H1 (cell line): ENCODE measurements at regions not wholly inside any gene's neighbourhood (a gene's known extent, or its start where the extent isn't known, plus 50 kb on each side); places are given as distances from the start of the nearest gene placed in this dataset.

ENCODE experiments used
- CTCF ChIA-PET: fragments of 300-600 bp; sonication (Branson Sonifier 250); formaldehyde crosslinking; loops from one replicate; lab custom pipeline; 2021; ENCODE audit not compliant: partially characterized antibody; lab: Charles Lee
- POLR2A ChIA-PET: fragments of 300-600 bp; sonication (Branson Sonifier 250); formaldehyde crosslinking; loops from one replicate; lab custom pipeline; 2021; ENCODE audit warnings: inconsistent platforms; ENCODE audit not compliant: partially characterized antibody; lab: Charles Lee
- DNase-seq, 2 experiments: peaks; one replicate each; pipeline versions ENCODE4 v3.0.0 to v3.0.0-alpha.2; 2010 to 2022; ENCODE audit warnings: low spot score in 2 of 2, low read depth in 1 of 2, mixed read lengths in 1 of 2
- FAIRE-seq: peaks from 2 replicates; lab custom pipeline; 2011; peaks lifted over from hg19 to GRCh38; lab: Jason Lieb, UNC
- H2AFZ ChIP-seq: 2 replicates; pipeline ENCODE4 v1.8.1; 2012; ENCODE audit warnings: low read length, inconsistent platforms
- H2AK5ac ChIP-seq: 2 replicates; pipeline ENCODE4 v1.6.1; 2013; ENCODE audit warnings: low read depth, low read length
- H2BK120ac ChIP-seq: replicated peaks from 2 replicates; pipeline ENCODE3; 2013; ENCODE audit warnings: low read depth, low read length, inconsistent platforms
- H2BK12ac ChIP-seq: 2 replicates; pipeline ENCODE4 v1.6.1; 2013; ENCODE audit warnings: low read depth, low read length
- H2BK15ac ChIP-seq: 2 replicates; pipeline ENCODE4 v1.6.1; 2013; ENCODE audit warnings: low read length
- H2BK20ac ChIP-seq: 2 replicates; pipeline ENCODE4 v1.6.1; 2013; ENCODE audit warnings: low read length
- H2BK5ac ChIP-seq: 2 replicates; pipeline ENCODE4 v1.6.1; 2013; ENCODE audit warnings: low read depth, low read length
- H3K14ac ChIP-seq: 2 replicates; pipeline ENCODE4 v1.6.1; 2013; ENCODE audit warnings: inconsistent platforms; ENCODE audit not compliant: insufficient read length
- H3K18ac ChIP-seq: 2 replicates; pipeline ENCODE4 v1.6.1; 2013; ENCODE audit warnings: low read length; ENCODE audit errors: extremely low read depth
- H3K23ac ChIP-seq: 2 replicates; pipeline ENCODE4 v1.6.1; 2013; ENCODE audit warnings: inconsistent platforms; ENCODE audit not compliant: insufficient read length
- H3K23me2 ChIP-seq: 2 replicates; pipeline ENCODE4 v1.6.1; 2013; ENCODE audit warnings: low read depth, low read length
- H3K27ac ChIP-seq: 2 replicates; pipeline ENCODE4 v1.6.1; 2011; ENCODE audit warnings: low read depth, low read length, inconsistent platforms
- H3K27me3 ChIP-seq, 4 experiments: replicated peaks in 1 of 4; 1 replicate in 1 of 4; 2 replicates in 3 of 4; pipeline versions ENCODE4 v1.6.1 to v1.8.1; 2011 to 2013; ENCODE audit warnings: low read length in 3 of 4, mild to moderate bottlenecking in 3 of 4, inconsistent platforms in 2 of 4, mixed read lengths in 2 of 4, moderate library complexity in 1 of 4; ENCODE audit not compliant: control insufficient read depth in 3 of 4, insufficient read depth in 3 of 4; ENCODE audit errors: extremely low read depth in 1 of 4
- H3K36me3 ChIP-seq, 4 experiments: 2 replicates each; pipeline versions ENCODE4 v1.6.1 to v1.8.1; 2011 to 2013; ENCODE audit warnings: mild to moderate bottlenecking in 4 of 4, low read length in 3 of 4, moderate library complexity in 2 of 4, control low read depth in 1 of 4, inconsistent platforms in 1 of 4; ENCODE audit not compliant: insufficient read depth in 4 of 4, control insufficient read depth in 2 of 4
- H3K4ac ChIP-seq: replicated peaks from 2 replicates; pipeline ENCODE3; 2013; ENCODE audit warnings: low read length, low read depth, mixed read lengths, inconsistent platforms; ENCODE audit not compliant: insufficient read length
- H3K4me1 ChIP-seq, 4 experiments: replicated peaks in 1 of 4; 1 replicate in 1 of 4; 2 replicates in 3 of 4; pipeline versions ENCODE4 v1.6.1 to v1.8.1; 2011 to 2013; ENCODE audit warnings: low read length in 3 of 4, inconsistent platforms in 2 of 4, mixed read lengths in 1 of 4; ENCODE audit not compliant: insufficient read depth in 4 of 4, control insufficient read depth in 3 of 4
- H3K4me2 ChIP-seq, 2 experiments: 2 replicates each; pipeline versions ENCODE4 v1.6.1 to v1.8.1; 2011 to 2013; ENCODE audit warnings: low read depth in 2 of 2, low read length in 2 of 2, control low read depth in 1 of 2, inconsistent platforms in 1 of 2, mild to moderate bottlenecking in 1 of 2; ENCODE audit not compliant: insufficient read depth in 1 of 2
- H3K4me3 ChIP-seq, 4 experiments: fragments of 200-600, 300-600 bp in 1 of 4; sonication (generic), shearing (Covaris generic), sonication (Bioruptor Twin) in 1 of 4; 2 replicates each; pipeline versions ENCODE4 v1.5.1 to v1.8.1; 2011 to 2016; ENCODE audit warnings: low read length in 4 of 4, low read depth in 3 of 4, control low read depth in 2 of 4, inconsistent platforms in 2 of 4, mild to moderate bottlenecking in 2 of 4, mixed read lengths in 1 of 4, moderate library complexity in 1 of 4; ENCODE audit not compliant: insufficient read depth in 2 of 4; ENCODE audit errors: extremely low read depth in 1 of 4
- H3K56ac ChIP-seq: replicated peaks from 2 replicates; pipeline ENCODE3; 2013; ENCODE audit warnings: low read depth, mild to moderate bottlenecking, mixed read lengths, low read length, inconsistent platforms; ENCODE audit not compliant: insufficient read length
- H3K79me1 ChIP-seq: 2 replicates; pipeline ENCODE4 v1.6.1; 2013; ENCODE audit warnings: low read depth, low read length, control low read depth
- H3K79me2 ChIP-seq, 2 experiments: 2 replicates each; pipeline versions ENCODE4 v1.6.1 to v1.8.1; 2012 to 2013; ENCODE audit warnings: low read length in 2 of 2, mild to moderate bottlenecking in 2 of 2, inconsistent platforms in 1 of 2; ENCODE audit not compliant: insufficient read depth in 2 of 2, control insufficient read depth in 1 of 2
- H3K9ac ChIP-seq, 4 experiments: replicated peaks in 1 of 4; 1 replicate in 1 of 4; 2 replicates in 3 of 4; pipeline versions ENCODE4 v1.6.1 to v1.8.1; 2011 to 2013; ENCODE audit warnings: low read depth in 3 of 4, low read length in 3 of 4, control low read depth in 2 of 4, mild to moderate bottlenecking in 2 of 4, moderate library complexity in 2 of 4, inconsistent platforms in 1 of 4; ENCODE audit errors: extremely low read depth in 1 of 4
- H3K9me3 ChIP-seq, 2 experiments: 2 replicates each; pipeline versions ENCODE4 v1.6.1 to v1.8.1; 2012 to 2013; ENCODE audit warnings: mild to moderate bottlenecking in 2 of 2, moderate library complexity in 2 of 2, control low read depth in 1 of 2, inconsistent platforms in 1 of 2, low read depth in 1 of 2, low read length in 1 of 2, mixed read lengths in 1 of 2; ENCODE audit not compliant: insufficient read depth in 2 of 2
- H4K20me1 ChIP-seq, 2 experiments: replicated peaks in 1 of 2; 2 replicates each; pipeline versions ENCODE3 to v1.8.1; 2011 to 2013; ENCODE audit warnings: inconsistent platforms in 2 of 2, low read length in 2 of 2, mild to moderate bottlenecking in 1 of 2; ENCODE audit not compliant: insufficient read depth in 2 of 2, control insufficient read depth in 1 of 2
- H4K5ac ChIP-seq: 2 replicates; pipeline ENCODE4 v1.6.1; 2013; ENCODE audit warnings: low read length, low read depth, mixed read lengths, inconsistent platforms; ENCODE audit not compliant: insufficient read length
- H4K8ac ChIP-seq: 2 replicates; pipeline ENCODE4 v1.8.0; 2013; ENCODE audit warnings: mild to moderate bottlenecking, moderate library complexity, low read length, inconsistent platforms; ENCODE audit not compliant: insufficient read depth; ENCODE audit errors: extremely low read depth
- H4K91ac ChIP-seq: replicated peaks from 2 replicates; pipeline ENCODE3; 2013; ENCODE audit warnings: low read length, mixed read lengths, inconsistent platforms; ENCODE audit not compliant: insufficient read length
- BRCA1 ChIP-seq: IDR thresholded peaks from 2 replicates; pipeline ENCODE4 v1.6.1; 2012; ENCODE audit warnings: low read depth, low read length, improper control_type of control experiment
- E2F6 ChIP-seq: IDR thresholded peaks from 2 replicates; pipeline ENCODE4 v1.6.1; 2012; ENCODE audit warnings: inconsistent platforms
- MAX ChIP-seq: IDR thresholded peaks from 2 replicates; pipeline ENCODE4 v1.6.1; 2012; ENCODE audit warnings: inconsistent platforms
- YY1 ChIP-seq: IDR thresholded peaks from 2 replicates; pipeline ENCODE4 v1.6.1; 2011; ENCODE audit warnings: low read depth, mild to moderate bottlenecking, low read length
- WGBS, 2 experiments: shearing (Covaris generic) in 1 of 2; methylation state at CpG; one replicate each; pipeline versions ENCODE4 v1.1.6 to v1.1.7; 2013 to 2015; ENCODE audit warnings: low lambda C conversion rate in 2 of 2, mixed read lengths in 2 of 2, inconsistent platforms in 1 of 2, low coverage in 1 of 2, missing lambda C conversion rate in 1 of 2; ENCODE audit not compliant: insufficient replicate concordance in 2 of 2, insufficient coverage in 1 of 2, insufficient read length in 1 of 2; ENCODE audit errors: extremely low coverage in 1 of 2, missing lambda C conversion rate in 1 of 2; 5-methylcytosine and 5-hydroxymethylcytosine counted together

- Histone ChIP-seq H3K79me2 (peaks cover 0 to 43% of the 10 kb centered on the region in 2 experiments; a peak in 3 of 4 replicates), H4K91ac (no peak overlapping the region), H3K4me1 (peaks cover 0 to 36% (median 26%) of the 10 kb centered on the region in 4 experiments; a peak in 6 of 7 replicates), H3K18ac (no peak overlapping the region; the same call in 1 of the 2 replicates), H3K4me3 (peak overlapping the region; percentile 47 to 73 (median 56)), H3K9ac (peak overlapping the region in 1 of 4 experiments; percentile 35; a peak in 1 of 7 replicates), H3K27ac (no peak overlapping the region), H3K14ac (no peak overlapping the region), H2BK15ac (no peak overlapping the region)
- WGBS, 2 experiments: 0% methylated on average over 31 of the region's 109 CpGs; no CpG with 5 or more reads in 1 of the 2 experiments
- FAIRE-seq: no peak
- TF ChIP-seq E2F6: peak; percentile 24; the same call in 1 of the 2 replicates
- 0 out of 2 replicates have a peak, but pooled peaks have one; percentile 5 for TF ChIP-seq YY1
- 0 out of 2 replicates have a peak, but pooled peaks have one; percentile 52 for TF ChIP-seq MAX
- TF ChIP-seq BRCA1: no peak
- TF ChIP-seq, all 59 proteins: peak for 3
- Histone ChIP-seq H3K79me1 (peaks cover 5% of the 10 kb centered on the region; the same call in 1 of the 2 replicates), H2AFZ (no peak overlapping the region), H3K4me2 (peak overlapping the region; percentile 67 to 80), H2BK20ac (no peak overlapping the region), H3K36me3 (no peaks in the 10 kb centered on the region; a peak in 1 of 8 replicates), H3K23me2 (peaks cover 15% of the 10 kb centered on the region; the same call in 1 of the 2 replicates), H2BK120ac (no peak overlapping the region), H2BK12ac (no peak overlapping the region), H3K56ac (no peak overlapping the region), H4K5ac (no peak overlapping the region), H2BK5ac (no peak overlapping the region), H4K20me1 (peaks cover 0 to 1% of the 10 kb centered on the region in 2 experiments), H3K4ac (no peak overlapping the region), H3K27me3 (peaks cover 8 to 48% (median 35%) of the 10 kb centered on the region in 4 experiments), H3K23ac (no peak overlapping the region), H3K9me3 (no peaks in the 10 kb centered on the region), H4K8ac (peak overlapping the region; percentile 83), H2AK5ac (no peak overlapping the region)
- ChIA-PET CTCF (interaction anchor here (2.5 kb wide), 1 partner anchor 65 kb away, joined by 11 read pairs; no protein-coding TSS in a partner anchor), POLR2A (interaction anchor here (1.7 kb wide), 1 partner anchor 10 kb away, joined by 8 read pairs; no protein-coding TSS in a partner anchor)
- DNase-seq: peak in 1 of 2 experiments; percentile 76
These were observed 78.7 kb upstream of the PPARA start for GRCh38 chr22:46071451-46072109.
